Activated CD4-positive, alpha-beta T cell treated with anti-CD3 and anti-CD28 coated beads, Interleukin-2, amount 10 ng/mL, durations not matched to agents 7 days and 5 days (primary cell): ENCODE measurements at regions not wholly inside any gene's neighbourhood (a gene's known extent, or its start where the extent isn't known, plus 50 kb on each side); places are given as distances from the start of the nearest gene placed in this dataset.
A peak's percentile ranks its signal among the peaks of the same experiment; 100 is the strongest.

ENCODE experiments used
- CTCF ChIA-PET: fragments of 350-600 bp; sonication (Branson Sonifier 250); formaldehyde crosslinking; loops from one replicate; lab custom pipeline; 2021; ENCODE audit warnings: antibody characterized with exemption; lab: Charles Lee
- POLR2A ChIA-PET: fragments of 350-600 bp; sonication (Branson Sonifier 250); formaldehyde crosslinking; loops from one replicate; lab custom pipeline; 2021; ENCODE audit warnings: antibody characterized with exemption; lab: Charles Lee
- DNase-seq: peaks from one replicate; pipeline ENCODE4 v3.0.0-alpha.2; 2020
- H3K27ac Mint-ChIP-seq: one replicate; pipeline ENCODE4 v1.8.0; 2021; ENCODE audit warnings: mild to moderate bottlenecking, moderate library complexity, mixed read lengths
- H3K27me3 Mint-ChIP-seq: one replicate; pipeline ENCODE4 v1.8.0; 2021; ENCODE audit warnings: mixed read lengths
- H3K36me3 Mint-ChIP-seq: one replicate; pipeline ENCODE4 v1.8.0; 2021; ENCODE audit warnings: low read depth, mixed read lengths
- H3K4me1 Mint-ChIP-seq: one replicate; pipeline ENCODE4 v1.8.0; 2021; ENCODE audit warnings: mixed read lengths
- H3K4me3 Mint-ChIP-seq: one replicate; pipeline ENCODE4 v1.8.0; 2021; ENCODE audit warnings: mild to moderate bottlenecking, moderate library complexity, mixed read lengths
- H3K9me3 Mint-ChIP-seq: one replicate; pipeline ENCODE4 v1.8.0; 2021; ENCODE audit warnings: mixed read lengths

DNA sequence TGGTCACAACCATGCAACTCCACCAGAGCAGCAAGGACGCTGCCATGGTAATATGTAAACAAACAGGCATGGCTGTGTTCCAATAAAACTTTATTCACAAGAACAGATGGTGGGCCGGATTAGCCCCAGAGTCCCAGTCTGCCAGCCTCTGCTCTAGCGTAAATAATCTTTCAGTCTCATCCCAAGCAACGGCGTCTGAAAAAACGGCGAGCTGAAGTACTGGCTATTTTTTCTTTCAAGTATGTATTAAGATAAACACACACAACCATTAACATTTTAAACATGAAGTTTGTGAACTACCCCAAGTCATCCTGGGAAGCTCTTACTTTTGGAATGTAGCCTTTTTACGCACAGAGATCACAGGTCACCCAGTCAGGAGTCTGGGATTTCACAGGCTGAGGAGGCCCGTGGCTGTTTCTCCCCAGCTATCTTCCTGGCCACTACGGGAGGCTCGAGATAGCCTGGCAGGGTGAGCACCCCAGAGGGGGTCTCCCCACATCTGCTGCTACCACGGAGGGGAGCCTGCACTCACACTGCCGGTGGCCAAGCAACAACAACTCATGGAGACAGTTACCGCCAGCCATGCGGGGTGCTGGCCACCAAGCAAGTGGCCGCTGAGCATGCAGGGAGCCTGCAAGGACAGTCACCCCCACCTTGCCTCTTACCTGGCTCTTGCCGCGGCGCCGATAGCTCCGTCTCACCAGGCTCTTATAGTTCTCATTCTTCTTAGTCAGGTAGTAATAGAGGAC lies 124.6 kb downstream of the RFLNA start:
- Mint-ChIP-seq H3K4me3 (no peak overlapping the region), H3K9me3 (no peaks in the 10 kb centered on the region), H3K27me3 (no peaks in the 10 kb centered on the region), H3K36me3 (peaks cover 9% of the 10 kb centered on the region), H3K4me1 (no peaks in the 10 kb centered on the region), H3K27ac (no peak overlapping the region)
- CTCF ChIA-PET, result interaction anchor here (0.5 kb wide), 1 partner anchor 115 kb away, joined by 3 read pairs; no protein-coding TSS in a partner anchor
- DNase-seq, result no peak
- POLR2A ChIA-PET, result no interaction called here

DNA sequence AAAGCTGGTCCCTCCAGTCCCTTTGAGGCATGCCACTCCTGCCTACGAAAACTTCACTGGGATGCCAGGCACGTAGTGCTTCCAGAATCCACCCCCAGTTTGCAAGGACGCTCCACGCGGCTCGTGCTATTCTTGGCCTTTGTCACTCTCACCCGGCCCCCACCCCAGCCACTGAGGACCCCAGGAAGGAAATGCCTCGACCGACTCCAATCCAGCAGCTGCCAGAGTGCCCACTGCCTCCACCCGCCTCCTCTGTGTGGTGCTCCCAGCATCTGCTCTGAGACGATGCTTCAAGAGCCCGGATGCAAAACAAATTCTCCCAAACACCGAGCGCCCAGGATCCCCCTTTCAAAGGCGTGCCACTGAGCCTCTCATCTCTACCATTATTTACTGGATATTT lies 123.9 kb downstream of the RFLNA start:
- CTCF ChIA-PET, result interaction anchor here (1.4 kb wide), 1 partner anchor 9 kb away, joined by 4 read pairs; no protein-coding TSS in a partner anchor
- H3K9me3 Mint-ChIP-seq, result no peaks in the 10 kb centered on the region
- no peak for DNase-seq
- no peaks in the 10 kb centered on the region for H3K4me1 Mint-ChIP-seq
- H3K4me3 Mint-ChIP-seq, result no peak overlapping the region
- POLR2A ChIA-PET, result no interaction called here
- no peaks in the 10 kb centered on the region for H3K27me3 Mint-ChIP-seq
- peaks cover 9% of the 10 kb centered on the region for H3K36me3 Mint-ChIP-seq
- H3K27ac Mint-ChIP-seq, result no peak overlapping the region

DNA sequence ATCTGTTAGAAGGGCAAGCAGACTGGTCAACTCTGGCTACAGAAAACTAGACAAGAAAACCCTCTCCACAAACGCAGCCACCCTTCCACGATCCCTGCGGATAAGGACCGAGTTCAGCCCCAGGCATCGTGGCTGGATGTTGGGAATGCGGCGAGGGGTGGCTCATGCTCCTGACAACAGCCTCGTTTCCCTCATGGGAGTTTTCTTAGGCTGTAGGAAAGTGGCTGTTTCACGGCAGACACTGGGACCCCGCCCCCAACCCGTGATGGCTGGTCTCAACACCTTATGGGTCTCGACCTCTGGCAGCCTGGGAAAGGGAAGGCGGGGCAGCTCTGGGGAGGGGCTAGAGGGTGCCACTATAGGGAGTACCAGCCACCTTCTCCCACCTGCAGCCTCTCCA lies 123.3 kb downstream of the RFLNA start:
- POLR2A ChIA-PET, result no interaction called here
- Mint-ChIP-seq H3K4me3 (no peak overlapping the region), H3K27me3 (no peaks in the 10 kb centered on the region), H3K9me3 (no peaks in the 10 kb centered on the region), H3K4me1 (no peaks in the 10 kb centered on the region), H3K27ac (peak overlapping the region; percentile 25), H3K36me3 (peaks cover 9% of the 10 kb centered on the region)
- CTCF ChIA-PET, result interaction anchor here (0.6 to 1.4 kb wide), 2 partner anchors 10 to 11 kb away, joined by 3 to 4 read pairs; no protein-coding TSS in a partner anchor
- DNase-seq, result no peak

DNA sequence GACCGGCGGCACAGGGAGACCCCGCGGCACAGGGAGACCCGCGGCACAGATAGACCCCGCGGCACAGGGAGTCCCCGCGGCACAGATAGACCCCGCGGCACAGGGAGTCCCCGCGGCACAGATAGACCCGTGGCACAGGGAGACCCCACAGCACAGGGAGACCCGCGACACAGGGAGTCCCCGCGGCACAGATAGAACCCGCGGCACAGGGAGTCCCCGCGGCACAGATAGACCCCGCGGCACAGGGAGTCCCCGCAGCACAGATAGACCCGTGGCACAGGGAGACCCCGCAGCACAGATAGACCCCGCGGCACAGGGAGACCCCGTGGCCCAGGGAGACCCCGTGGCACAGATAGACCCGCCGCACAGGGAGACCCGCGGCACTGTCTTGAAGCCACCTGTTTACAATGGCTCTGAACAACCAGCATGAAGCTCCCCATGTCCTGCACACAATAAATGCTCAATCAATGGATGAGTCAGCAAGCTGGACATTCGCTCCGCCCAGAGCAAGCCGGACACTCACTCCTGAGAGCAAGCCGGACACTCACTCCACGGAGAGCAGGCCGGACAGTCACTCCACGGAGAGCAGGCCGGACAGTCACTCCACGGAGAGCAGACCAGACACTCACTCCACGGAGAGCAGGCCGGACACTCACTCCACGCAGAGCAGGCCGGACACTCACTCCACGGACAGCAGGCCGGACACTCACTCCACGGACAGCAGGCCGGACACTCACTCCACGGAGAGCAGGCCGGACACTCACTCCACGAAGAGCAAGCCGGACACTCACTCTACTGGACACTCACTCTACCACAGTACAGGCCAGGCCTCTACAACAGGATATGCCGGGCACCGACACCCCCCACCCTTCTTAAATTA lies 121.9 kb downstream of the RFLNA start:
- H3K27ac Mint-ChIP-seq, result no peak overlapping the region
- H3K36me3 Mint-ChIP-seq, result peaks cover 9% of the 10 kb centered on the region
- no peaks in the 10 kb centered on the region for H3K27me3 Mint-ChIP-seq
- DNase-seq, result no peak
- H3K4me1 Mint-ChIP-seq, result no peaks in the 10 kb centered on the region
- no peak overlapping the region for H3K4me3 Mint-ChIP-seq
- POLR2A ChIA-PET, result no interaction called here
- CTCF ChIA-PET, result interaction anchor here (0.6 to 2.2 kb wide), 2 partner anchors 8 to 479 kb away, joined by 3 to 8 read pairs; no protein-coding TSS in a partner anchor
- H3K9me3 Mint-ChIP-seq, result no peaks in the 10 kb centered on the region

DNA sequence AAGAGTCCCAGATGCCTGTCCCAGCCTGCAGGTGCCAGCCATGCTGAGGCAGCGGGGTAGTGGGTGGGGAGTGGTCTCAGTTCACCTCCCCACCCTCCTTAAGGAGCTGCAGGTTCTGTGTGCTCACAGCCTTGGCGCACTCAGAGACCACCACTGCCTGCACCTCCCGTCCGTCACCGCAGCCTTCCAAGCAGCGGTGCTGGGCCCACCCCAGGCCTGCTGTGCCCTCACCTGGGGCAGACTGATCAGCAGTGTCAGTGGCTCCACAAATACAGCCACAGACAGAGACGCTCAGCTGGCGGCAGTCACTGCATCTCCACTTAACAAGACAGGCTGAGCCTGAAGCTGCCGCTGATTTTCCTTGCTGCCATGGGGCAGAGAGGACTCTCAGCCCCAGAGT lies 120.2 kb downstream of the RFLNA start:
- CTCF ChIA-PET, result interaction anchor here (1.0 to 2.2 kb wide), 2 partner anchors 10 to 25 kb away, joined by 5 to 8 read pairs; no protein-coding TSS in a partner anchor
- no peaks in the 10 kb centered on the region for H3K9me3 Mint-ChIP-seq

DNA sequence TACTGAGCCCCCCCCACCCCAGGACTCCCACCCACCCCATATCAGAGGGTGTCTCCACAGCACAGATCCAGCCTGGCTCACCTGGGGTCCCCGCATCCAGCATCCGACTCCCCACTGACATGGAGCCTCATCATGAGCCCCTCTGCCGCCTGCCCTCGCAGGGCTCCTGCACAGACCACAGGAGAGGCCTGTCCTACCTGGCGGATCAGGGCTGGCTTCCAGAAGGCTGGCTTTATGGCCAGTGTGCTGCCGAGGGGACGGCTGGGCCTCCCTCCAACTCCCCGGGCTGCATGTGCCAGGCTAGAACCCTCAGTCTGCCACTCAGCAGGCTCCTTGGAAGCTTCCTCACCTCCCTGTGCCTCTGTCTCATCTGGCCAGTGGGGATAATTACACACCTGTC lies 119.0 kb downstream of the RFLNA start:
- Mint-ChIP-seq H3K27ac (no peak overlapping the region), H3K36me3 (peaks cover 4% of the 10 kb centered on the region), H3K9me3 (no peaks in the 10 kb centered on the region), H3K27me3 (no peaks in the 10 kb centered on the region), H3K4me1 (no peaks in the 10 kb centered on the region), H3K4me3 (no peak overlapping the region)
- CTCF ChIA-PET, result interaction anchor here (0.5 kb wide), 1 partner anchor 71 kb away, joined by 3 read pairs; no protein-coding TSS in a partner anchor
- POLR2A ChIA-PET, result no interaction called here
- DNase-seq, result no peak

More for the DNA sequence above, 120.2 kb downstream of the RFLNA start:
- Mint-ChIP-seq H3K4me3 (no peak overlapping the region), H3K27me3 (no peaks in the 10 kb centered on the region), H3K36me3 (peaks cover 7% of the 10 kb centered on the region), H3K4me1 (no peaks in the 10 kb centered on the region), H3K27ac (no peak overlapping the region)
- no peak for DNase-seq
- POLR2A ChIA-PET, result no interaction called here

DNA sequence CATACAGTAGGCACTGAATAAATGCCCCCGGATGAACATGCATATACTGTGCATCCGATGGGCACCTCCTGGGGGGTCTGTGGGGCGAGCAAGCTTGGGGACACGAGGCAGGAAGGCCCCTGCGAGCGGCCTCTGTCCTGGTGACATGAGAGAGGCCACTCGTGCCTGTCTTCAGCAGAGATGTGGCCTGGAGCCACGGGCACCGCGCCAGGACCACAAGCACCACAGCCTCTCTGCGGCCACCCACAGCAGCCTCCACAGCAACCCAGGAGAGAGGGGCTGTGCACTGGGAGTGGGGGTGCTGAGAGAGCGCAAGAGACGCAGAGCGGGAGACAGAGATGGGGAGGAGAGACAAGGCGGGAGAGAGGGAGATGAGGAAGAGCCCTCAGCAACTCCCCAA lies 118.5 kb downstream of the RFLNA start:
- no peak for DNase-seq
- H3K4me1 Mint-ChIP-seq, result no peaks in the 10 kb centered on the region
- no peaks in the 10 kb centered on the region for H3K27me3 Mint-ChIP-seq
- peaks cover 4% of the 10 kb centered on the region for H3K36me3 Mint-ChIP-seq
- ChIA-PET POLR2A (no interaction called here), CTCF (interaction anchor here (0.5 kb wide), 1 partner anchor 70 kb away, joined by 3 read pairs; no protein-coding TSS in a partner anchor)
- no peak overlapping the region for H3K27ac Mint-ChIP-seq
- no peak overlapping the region for H3K4me3 Mint-ChIP-seq
- no peaks in the 10 kb centered on the region for H3K9me3 Mint-ChIP-seq

DNA sequence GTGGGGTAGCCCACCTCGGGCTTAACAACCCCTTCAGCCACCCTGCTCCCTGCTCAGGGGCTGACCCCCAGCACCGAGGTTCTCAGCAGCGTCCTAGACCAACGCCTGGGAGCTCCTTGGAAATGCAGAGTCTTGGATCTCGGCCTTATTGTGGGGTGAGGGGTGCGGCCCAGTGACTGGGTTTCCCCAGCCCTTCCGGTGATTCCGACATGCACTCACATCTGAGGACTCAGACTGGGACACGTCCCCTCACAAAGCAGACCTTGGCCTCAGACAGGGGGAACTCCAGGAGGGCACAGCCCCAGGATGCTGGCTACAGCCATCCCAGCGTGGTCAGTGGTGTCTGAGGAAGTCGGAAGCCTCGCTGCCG lies 117.7 kb downstream of the RFLNA start:
- H3K4me3 Mint-ChIP-seq, result no peak overlapping the region
- no peaks in the 10 kb centered on the region for H3K9me3 Mint-ChIP-seq
- CTCF ChIA-PET, result interaction anchor here (0.9 kb wide), 1 partner anchor 24 kb away, joined by 4 read pairs; no protein-coding TSS in a partner anchor
- no peak for DNase-seq
- no peaks in the 10 kb centered on the region for H3K27me3 Mint-ChIP-seq
- POLR2A ChIA-PET, result no interaction called here
- H3K27ac Mint-ChIP-seq, result no peak overlapping the region
- no peaks in the 10 kb centered on the region for H3K4me1 Mint-ChIP-seq
- peaks cover 4% of the 10 kb centered on the region for H3K36me3 Mint-ChIP-seq

DNA sequence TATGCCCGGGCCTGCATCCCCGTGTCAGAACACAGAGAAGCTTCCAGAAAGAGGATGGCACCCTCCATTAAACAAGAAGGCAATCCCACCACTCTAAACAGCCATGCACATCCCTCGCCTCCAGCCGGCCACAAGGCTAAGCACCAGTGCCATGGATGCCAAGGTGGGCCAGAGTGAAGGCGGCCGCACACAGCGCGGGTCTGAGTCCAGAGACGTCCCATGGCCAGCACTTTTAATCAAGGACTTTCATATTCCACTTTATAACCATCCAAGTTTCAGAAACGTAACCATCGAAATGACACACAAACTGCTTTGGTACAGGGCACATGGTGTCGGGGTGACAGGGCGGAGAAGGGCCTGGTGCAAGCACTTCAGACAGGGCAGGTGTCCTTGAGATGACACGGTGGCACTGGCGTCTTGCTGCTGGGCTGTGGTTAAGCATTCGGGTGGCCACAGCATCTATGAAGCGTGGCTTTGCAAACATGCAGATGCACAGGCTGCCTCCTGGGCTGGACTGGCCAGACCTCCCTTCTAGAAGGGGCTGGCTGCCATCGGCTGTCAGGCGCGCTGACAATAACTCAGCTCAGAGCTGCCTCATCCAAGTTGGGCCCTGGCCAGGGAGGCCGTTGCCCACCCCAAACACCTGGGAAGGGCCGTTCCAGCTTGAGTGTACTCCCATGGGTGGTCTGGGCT lies 117.2 kb downstream of the RFLNA start:
- no peak for DNase-seq
- Mint-ChIP-seq H3K4me1 (no peaks in the 10 kb centered on the region), H3K9me3 (no peaks in the 10 kb centered on the region), H3K27ac (no peak overlapping the region), H3K27me3 (no peaks in the 10 kb centered on the region), H3K36me3 (no peaks in the 10 kb centered on the region), H3K4me3 (no peak overlapping the region)
- POLR2A ChIA-PET, result no interaction called here
- CTCF ChIA-PET, result interaction anchor here (0.5 to 0.9 kb wide), 2 partner anchors 23 to 680 kb away, joined by 4 to 7 read pairs; no protein-coding TSS in a partner anchor

DNA sequence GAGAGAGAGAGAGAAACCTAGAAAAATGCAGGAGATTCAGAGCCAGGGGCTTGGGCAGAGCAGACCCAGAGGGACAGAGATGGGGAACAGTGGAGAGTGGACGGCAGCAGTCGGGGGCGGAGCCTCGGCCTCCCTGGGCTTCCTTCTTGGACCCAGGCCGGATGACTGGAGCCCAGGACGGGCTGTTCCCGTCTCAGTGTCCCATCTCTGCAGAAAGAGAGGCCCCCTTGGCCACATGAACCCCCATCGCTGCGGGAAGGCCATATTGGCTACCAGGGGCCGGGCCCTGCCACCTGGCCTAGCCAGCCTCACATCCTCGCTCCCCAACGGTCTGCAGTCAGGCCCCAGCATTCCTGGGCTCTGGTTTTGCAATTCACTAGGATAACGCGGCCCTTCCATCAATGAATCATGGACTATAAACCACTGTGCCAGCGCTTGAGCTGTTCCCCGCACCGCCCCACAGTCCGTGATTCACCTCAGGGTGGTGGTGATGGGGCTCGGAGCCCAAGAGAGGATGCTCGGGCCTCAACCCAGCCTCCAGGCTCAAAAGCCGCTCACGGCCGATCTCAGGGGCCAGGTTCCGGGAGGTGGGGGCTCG lies 116.5 kb downstream of the RFLNA start:
- Mint-ChIP-seq H3K9me3 (no peaks in the 10 kb centered on the region), H3K36me3 (no peaks in the 10 kb centered on the region), H3K4me3 (no peak overlapping the region), H3K27me3 (no peaks in the 10 kb centered on the region), H3K4me1 (no peaks in the 10 kb centered on the region), H3K27ac (peak overlapping the region; percentile 61)
- CTCF ChIA-PET, result no interaction called here
- POLR2A ChIA-PET, result no interaction called here
- no peak for DNase-seq

DNA sequence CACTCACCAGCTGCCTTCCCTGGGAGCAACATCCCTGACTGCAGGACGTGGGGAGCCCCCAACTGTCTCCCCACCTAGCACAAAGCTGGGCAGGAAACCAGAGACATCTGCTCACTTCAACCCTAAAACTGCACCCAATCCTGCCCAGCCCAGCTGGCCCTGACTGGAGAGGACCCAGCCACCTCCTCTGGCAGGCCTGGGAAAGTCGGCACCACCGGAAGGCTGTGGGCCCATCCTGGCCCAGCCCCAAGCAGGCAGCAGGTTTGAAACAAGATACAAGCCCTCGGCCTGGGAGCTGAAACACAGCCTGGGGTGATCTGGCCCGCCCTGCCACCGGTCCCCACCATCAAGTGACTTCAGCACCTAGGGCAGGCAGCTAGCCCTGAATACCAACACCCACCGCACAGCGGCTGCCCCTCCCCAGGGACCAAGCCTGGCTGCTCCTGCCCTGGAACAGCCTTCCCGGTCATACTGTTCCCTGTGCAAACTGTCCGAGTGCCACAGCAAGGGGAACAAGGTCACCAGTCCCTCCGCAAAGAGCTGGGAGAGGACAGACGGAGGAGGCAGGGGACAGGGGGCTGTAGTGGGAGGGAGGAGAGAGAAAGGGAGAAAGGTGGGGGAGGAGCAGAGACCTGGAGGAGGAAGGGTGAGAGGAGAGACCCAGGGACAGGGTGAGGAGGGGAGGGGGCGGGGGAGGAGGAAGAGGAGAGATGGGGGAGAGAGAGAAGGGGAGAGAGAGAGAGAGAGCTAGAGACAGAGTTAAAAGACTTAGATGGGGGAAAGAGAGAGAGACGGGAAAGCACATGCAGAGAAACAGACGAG lies 115.7 kb downstream of the RFLNA start:
- Mint-ChIP-seq H3K4me3 (no peak overlapping the region), H3K36me3 (no peaks in the 10 kb centered on the region), H3K27ac (no peak overlapping the region), H3K27me3 (no peaks in the 10 kb centered on the region), H3K4me1 (no peaks in the 10 kb centered on the region), H3K9me3 (no peaks in the 10 kb centered on the region)
- no peak for DNase-seq
- POLR2A ChIA-PET, result no interaction called here
- CTCF ChIA-PET, result interaction anchor here (1.0 to 1.4 kb wide), 2 partner anchors 15 to 17 kb away, joined by 3 to 4 read pairs; no protein-coding TSS in a partner anchor
